GM19043 (cell line): ENCODE measurements at regions not wholly inside any gene's neighbourhood (a gene's known extent, or its start where the extent isn't known, plus 50 kb on each side); places are given as distances from the start of the nearest gene placed in this dataset.
"Not testable (repeated sequence)": the region's sequence is repeated elsewhere in the genome, so short reads cannot be mapped to it uniquely, and the experiment has no call there.

Source experiments
- ATAC-seq: cut with Tn5 transposase; IDR thresholded peaks from one replicate; pipeline ENCODE4 v1.9.1; 2021; ENCODE audit warnings: low read depth; ENCODE audit not compliant: unreplicated experiment

DNA sequence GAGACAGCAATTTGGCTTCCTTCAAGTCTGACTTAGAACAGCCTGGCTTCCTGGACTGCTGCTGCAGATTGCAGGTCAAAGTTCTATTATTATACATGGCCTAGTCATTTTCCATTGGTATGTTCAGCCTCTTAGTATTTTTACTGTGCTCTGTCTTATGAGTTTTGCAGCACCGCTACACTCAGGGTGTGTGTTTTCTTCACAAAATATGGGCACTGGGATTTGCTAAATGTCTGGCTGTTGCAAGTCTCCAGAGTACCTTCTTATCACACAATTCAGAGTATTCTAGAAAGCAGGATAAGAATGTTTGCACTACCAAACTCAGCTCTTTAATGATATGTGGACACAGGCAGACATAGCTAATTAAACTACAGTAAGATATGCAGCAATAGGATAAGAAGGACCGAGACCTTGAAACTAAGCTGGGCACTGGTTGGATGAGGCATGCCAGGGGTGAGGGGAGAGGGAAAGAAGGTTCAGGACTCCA, 203.0 kb upstream of the PDZRN3 start:
- no peak for ATAC-seq

DNA sequence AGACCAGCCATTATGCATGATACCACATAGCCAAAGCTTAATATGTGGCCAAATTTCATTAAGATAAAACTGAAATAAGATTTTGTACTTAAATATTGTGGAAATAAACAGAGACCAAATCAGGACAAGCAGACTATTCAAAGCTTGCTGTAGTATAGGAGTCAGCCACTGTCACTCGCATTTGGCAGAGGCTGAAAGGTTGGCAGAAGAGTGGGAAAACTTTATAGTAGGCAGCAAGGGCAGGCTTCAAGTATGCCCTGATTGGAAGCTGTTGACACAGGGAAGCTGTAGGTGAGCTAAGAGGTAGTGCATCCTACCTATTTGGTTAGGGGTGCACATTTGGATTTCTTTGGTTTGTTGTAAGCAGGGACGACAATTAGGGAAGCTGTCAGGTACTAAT, 202.5 kb upstream of the PDZRN3 start:
- no peak for ATAC-seq

DNA sequence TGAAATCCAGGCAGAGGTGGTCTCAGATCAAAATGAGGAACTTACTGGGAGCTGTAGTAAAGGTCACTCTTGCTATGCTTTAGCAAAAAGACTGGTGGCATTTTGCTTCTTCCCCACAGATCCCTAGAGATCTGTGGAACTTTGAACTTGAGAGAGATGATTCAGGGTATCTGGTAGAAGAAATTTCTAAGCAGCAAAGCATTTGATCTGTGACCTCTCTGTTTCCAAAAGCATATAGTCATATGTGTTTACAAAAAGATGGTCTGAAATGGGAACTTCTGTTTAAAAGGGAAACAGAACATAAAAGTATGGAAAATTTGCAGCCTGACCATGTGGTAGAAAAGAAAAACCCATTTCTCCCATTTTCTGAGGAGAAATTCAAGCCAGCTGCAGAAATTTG, 196.2 kb upstream of the PDZRN3 start:
- ATAC-seq, result not testable (repeated sequence)

DNA sequence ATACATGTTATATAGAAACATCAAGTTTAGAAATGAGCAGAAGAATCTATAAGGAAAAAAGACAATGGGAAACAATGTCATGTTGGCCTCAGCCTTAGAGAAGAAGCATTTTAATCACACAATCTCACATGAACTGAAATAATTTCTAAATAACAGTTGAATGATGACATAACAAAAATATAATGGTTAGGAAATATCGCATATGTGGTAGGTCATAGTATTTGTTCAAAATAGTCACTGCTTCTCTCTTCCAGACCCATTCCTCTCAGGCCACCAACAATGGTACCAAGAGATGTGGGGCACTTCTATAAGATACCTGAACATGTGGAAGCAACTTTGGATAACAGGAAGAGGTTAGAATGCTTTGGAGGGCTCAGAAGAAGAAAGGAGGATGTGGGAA, 195.7 kb upstream of the PDZRN3 start:
- no peak for ATAC-seq

DNA sequence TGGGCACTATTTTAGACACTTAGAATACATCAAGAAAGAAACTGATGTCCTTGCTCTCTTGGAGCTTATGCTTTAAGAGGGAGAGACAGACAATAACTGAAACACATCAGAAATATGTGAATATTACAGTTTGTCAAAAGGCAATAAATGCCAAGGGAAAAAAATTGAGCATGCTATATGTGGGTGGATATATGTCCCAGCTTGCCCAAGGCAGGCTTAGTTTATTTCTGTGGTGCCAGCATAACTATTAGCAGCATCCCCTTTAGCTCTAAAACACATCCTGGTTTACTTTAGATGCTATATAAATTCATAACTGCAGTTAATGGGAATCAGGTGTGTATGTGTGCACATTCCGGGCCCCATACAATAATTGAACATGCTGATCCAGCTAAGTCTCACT, 191.2 kb upstream of the PDZRN3 start:
- no peak for ATAC-seq

DNA sequence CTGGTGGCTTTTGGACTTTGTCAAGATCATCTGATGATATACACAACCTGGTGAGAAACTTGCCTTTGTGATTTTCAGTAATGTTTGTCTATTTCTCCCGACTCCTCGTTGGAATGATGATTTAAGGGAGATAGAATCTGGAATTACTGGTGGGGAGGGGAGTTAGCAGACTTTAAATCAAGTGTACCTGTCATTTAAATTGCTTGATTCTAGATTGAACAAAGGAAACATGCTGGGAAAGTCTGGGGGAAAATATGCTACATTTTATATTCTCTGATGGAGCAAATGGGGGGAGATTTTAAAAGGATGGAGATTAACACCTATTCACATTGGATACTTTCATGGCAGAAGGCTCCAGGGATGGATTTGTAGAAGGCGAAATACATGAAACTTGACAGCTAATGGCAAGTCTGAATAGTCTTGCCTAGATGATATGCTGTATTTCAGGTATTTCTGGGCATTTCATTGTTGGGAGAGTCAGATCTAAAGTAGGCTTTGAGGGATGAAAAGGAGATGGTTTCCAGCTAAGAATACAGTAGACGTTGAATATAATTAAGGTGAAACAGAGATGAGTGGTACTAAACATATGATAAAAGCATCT, 189.1 kb upstream of the PDZRN3 start:
- no peak for ATAC-seq

DNA sequence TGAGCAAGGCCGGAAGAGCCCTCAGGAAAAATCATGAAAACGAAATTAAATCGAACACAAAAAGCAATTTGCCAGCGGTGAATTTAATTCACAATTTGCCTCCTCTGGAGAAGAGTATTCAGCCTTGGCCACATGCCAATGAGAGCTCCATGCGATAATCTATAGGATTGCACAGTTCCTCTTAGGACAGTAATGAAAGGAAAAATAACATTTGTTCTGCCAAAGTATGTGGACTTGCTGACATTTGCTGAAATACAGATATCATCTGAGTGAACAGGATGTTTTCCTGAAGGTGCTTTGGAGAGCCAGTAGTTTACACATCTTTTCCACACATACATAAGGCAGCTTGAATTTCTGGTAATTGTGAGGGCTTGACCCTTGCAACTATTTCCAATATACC, 188.6 kb upstream of the PDZRN3 start:
- no peak for ATAC-seq

DNA sequence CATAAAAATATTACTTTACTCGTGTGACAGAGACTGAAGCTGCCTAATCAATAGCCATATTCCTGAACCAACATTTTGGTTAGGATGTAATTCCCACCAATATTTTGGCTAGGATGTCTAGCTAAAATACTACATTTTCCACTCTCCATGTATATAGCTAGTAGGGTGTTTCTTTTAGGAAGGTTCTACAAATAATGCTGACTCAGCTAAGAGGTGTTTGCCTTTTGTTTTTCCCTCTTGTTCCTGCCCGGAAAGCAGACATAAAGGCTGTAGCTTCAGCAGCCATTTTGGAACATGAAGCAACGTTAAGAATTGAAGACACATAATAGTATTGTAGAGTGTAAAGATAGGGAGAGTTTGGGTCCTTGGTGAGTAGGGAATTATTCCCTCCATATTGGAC, 187.3 kb upstream of the PDZRN3 start:
- no peak for ATAC-seq

DNA sequence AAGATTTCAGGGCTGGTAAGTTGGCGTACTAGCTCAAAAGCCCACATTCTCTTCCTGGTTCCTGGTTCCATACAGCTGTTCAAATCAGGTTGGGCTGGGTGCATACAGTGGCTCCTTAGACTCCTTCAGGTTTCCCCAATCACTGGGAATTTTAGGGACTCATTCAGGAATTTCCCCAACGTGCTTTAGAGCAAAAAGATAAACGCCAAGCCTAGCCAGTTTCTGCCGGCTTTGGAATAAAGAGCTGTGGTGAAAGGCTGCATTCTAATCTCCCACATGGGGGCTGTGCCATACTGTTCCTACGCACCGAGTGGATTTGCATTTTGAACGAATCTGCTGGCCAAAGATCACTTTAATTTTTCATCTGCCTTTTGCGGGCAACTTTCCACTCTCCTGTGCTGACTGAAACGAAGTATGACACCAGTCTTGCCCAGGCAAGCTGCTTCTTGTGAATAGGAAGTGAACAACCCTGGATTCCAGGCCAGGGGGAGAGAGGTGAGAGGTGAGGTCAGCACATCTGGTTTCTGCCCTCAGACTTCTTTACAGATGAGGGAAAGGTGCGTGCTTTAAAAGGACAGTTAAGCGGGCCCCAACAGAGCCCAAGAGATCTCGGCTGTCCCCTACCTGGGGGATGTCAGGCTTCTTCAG, 184.2 kb upstream of the PDZRN3 start:
- no peak for ATAC-seq

DNA sequence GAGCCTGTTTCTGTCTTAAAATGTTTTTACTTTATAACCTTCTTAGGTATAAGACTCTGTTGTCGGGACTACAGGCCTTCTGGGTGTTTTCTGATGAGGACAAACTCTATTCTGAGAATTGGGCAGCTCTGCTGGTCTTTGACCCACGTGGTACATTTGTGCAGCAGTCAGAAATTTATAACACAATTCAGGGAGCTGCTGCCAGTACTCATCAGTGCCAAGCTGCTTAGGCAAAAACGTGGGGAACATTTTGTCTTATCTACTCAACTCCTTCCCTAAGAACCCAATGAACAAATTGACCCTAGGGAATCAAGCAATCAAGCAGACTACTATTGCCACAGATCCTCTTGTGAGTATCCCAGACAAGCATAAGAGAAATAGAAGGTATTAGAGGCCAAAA, 180.7 kb upstream of the PDZRN3 start:
- ATAC-seq, result no peak

DNA sequence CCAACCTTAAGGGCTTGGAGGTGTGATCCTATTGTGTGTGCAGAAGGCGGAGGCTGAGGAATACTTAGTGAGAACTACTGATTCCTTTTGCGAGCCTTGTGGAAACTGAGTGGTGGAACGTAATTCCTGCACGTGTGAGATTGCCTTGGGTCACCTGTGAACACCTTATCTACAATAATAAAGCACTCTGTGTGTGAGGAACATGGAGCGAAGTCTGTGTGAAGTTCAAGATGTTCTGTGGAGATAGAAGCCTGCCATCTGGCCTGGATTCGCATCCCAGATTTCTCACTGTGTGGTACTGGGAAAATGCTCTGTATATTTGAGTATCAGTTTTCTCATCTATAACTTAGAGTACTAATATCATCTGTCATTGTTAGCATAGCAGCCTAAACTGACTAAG, 179.5 kb upstream of the PDZRN3 start:
- no peak for ATAC-seq

DNA sequence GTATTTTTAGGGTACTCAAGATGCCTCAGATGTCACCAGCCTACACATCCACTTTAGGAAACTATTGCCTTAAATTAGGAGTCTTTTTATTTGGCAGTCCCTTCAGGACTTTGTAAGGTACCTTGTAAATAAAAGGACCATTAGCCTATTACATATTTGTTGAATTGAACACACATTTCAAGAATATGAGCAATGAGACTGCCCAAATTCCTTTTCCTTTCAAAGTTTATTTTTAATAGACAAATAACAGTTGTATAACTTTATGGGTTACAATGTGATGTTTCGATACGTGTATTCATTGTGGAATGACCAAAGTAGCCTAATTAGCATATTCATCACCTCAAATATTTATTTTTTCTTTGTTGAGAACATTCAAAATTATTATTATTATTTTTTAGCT, 176.7 kb upstream of the PDZRN3 start:
- ATAC-seq, result no peak

DNA sequence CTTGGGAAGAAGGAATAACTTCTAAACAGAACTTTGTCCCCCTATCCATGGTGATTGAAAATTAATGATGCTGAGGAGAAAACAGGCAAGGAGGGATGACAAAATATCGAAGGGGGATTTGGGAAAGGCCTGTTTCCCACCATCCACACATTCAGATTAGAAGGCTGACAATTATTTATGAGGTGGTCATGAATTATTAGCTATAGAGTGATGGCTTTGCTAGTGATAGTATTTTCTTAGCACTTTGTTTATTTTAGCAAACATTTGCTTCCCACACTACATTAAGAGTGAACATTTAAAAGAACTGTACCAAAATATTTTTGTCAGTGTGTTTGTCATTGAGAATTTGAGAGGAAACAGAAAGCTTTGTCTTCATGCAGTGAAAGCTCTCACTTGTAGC, 172.6 kb upstream of the PDZRN3 start:
- ATAC-seq, result no peak

DNA sequence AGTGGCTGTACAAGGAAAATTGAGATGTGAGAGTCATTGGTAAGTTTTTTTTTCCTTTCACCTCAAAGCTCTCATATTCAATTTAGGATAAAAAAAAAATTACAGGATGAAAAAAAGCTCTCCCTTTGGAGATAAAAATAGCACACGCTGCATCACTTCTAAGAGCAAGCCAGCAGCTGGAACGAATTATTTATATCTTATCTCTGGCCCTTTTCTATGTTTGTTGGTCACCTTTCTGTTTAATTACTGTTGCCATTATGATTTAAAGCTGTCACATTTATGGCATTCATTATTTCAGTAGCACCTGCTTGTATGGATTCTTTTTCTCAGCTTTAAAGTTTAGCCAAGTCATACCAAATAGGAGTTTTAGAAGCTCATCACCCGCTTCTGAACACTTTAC, 171.6 kb upstream of the PDZRN3 start:
- ATAC-seq, result no peak

DNA sequence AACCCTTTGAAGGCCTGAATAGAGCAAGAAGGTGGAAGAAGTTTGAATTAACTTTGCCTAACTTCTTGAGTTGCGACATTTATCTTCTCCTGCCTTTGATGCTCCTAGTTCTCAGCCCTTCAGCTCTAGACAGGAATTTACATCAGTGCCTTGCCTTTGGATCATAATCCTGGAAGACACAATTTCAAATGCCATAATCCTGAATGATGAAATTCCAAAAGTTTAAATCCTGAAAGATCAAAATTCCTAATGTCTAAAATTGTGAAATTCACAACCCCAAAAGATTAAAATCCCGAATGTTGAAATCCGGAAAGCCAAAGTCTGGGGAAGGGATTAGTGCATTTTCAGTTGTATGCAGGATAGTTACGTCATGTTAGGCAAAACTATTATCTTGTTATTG, 166.6 kb upstream of the PDZRN3 start:
- ATAC-seq, result no peak

DNA sequence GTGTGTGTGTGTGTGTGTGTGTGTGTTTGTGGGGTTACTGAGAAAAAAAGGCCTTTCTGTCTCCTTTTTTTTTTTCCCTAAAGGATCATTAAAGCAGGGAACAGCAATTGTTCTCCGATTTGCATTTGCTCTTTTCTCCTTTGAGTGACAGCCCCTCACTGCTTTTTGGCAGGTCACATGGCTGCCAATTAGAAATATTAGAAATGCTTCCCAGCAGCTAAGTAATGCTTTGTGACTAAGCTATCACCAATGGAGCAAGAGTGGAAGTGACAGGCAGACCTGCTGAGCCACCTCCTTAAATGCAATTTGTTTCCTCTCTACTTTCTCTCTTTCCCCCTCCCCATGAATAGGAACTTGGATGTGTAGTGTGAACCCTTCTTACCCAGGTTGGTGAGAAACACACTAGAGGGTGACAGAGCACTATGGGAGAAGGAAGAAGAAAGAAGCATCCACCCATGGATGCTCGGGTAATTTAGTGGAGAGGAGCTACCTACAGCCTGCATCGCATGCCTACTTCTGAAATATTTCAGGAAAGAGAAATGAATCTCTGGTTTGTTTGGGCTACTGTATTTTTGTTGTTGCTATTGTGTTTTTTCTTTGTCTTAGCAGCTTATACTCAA, 165.2 kb upstream of the PDZRN3 start:
- ATAC-seq, result no peak

DNA sequence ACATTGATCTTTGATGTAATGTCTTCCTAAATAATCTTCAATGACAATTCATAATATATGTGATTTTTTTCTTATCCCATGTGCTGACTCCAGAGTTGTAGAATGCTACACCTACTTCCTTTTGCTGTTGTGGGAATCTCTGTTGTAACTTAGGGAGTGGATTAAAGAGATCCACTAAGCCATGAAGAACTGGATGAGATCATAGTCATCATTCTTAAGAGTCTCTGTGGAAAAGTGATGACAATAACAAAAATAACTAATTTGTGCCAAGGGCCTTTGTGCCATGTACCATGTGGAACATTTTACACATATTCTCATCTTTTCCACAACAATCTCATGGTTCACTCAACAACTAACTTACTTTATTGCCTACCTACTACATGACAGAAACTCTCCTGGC, 162.9 kb upstream of the PDZRN3 start:
- ATAC-seq, result no peak

DNA sequence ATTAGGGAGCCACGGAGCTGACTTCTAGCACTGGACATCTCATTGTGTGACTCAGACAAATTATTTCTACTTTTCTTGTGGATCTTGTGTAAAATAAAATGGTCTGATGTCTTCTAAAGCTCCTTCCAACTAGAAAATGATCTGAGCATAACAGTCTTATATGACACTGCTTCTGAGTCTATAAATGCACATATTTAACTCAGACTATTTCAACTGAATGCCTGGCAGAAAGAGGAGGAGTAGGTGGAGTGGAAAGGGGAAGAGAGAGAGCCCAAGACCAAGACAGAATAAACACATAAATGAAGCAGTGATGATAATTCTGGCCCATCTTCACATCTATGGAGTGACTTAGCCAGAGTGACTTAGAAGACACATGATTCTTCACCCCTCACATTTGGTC, 162.3 kb upstream of the PDZRN3 start:
- no peak for ATAC-seq

DNA sequence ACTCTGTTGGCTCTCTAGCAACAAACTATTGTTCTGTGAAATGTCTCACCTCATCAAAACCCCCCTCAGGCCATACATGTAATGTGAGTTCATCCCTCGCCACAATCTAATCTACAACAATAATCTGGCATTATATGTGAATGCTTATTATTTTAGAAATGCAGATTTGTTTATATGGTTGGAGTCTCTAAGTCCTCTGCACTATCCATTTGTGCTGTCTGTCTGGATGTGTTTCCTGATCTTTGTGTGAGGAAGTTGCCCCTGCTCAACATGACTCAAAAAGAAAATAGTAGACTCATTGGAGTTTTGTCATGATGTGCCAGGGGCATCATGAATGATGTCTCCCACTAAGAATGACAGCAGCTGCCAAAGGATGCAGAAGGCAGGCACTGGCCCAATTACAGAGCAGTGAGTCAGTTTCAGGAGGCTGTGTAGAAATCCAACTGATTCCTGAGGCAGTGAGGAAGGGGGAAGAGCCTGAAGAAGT, 161.6 kb upstream of the PDZRN3 start:
- ATAC-seq, result no peak

DNA sequence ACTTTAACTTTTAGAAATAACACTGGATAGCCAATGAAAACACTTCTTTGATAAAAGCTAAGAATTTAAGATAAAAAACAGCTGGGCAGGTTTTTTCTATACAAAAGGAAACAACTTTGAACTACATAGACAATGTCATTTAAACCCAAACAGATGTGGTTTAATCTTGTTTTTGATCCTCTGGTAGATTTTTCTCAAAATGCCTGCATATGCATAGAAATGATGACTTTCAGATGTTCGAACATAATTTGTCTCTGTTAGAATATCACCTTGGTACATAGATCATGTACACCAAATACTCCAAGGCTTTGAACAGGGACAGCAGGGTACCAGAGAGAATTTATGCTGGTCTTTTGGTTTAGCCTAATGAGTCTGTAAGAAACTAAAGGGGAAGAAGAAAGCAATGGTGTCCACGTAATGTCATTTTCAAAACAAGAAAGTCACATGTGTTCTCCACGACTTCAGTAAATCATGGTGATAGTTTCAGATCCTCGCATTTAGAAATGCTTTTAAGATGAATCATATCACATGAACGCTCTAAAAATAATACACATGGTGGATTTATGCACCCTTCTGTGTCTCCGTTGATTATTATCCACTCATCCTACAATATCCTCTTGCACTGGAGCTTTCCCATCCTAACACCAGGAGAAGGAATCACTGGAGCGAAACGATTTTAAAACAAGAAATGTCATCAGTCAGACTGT, 160.1 kb upstream of the PDZRN3 start:
- no peak for ATAC-seq

DNA sequence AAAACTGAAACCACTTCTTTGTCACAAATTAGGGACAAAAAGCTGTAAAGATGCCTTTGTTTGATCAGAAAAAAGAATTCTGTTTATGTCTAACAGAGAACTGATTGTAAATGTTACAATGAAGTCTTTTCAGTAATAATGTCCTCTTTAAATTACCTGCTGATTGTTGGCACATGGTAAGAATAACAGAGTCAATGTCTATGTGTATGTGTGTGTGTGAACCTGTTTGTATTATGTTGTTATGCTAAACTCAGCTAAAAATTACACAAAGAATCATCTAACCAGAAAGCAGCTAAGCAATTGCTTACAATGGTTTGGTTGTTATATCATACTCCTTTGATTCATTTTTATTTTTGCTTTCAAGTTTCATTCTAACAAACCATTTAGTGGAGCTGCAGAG, 159.1 kb upstream of the PDZRN3 start:
- ATAC-seq, result no peak
